HepG2 (cell line): ENCODE measurements at regions not wholly inside any gene's neighbourhood (a gene's known extent, or its start where the extent isn't known, plus 50 kb on each side); places are given as distances from the start of the nearest gene placed in this dataset.

ENCODE experiments used
- AHDC1 ChIP-seq: sonication (generic); formaldehyde crosslinking; IDR thresholded peaks from 2 replicates; pipeline ENCODE4 v1.5.1; 2020; ENCODE audit warnings: mild to moderate bottlenecking, missing genetic modification reagents, borderline replicate concordance
- ARID3A ChIP-seq: IDR thresholded peaks from 2 replicates; pipeline ENCODE4 v1.6.1; 2012; ENCODE audit warnings: low read depth, low read length, improper control_type of control experiment
- ASH2L ChIP-seq: fragments of 300-600, 200-600 bp; sonication (generic); IDR thresholded peaks from 2 replicates; pipeline ENCODE4 v1.7.0; 2017; ENCODE audit warnings: low read depth, mild to moderate bottlenecking, moderate library complexity, mixed read lengths, low read length; ENCODE audit not compliant: insufficient read length
- EZH2 ChIP-seq: conservative IDR thresholded peaks from 2 replicates; pipeline ENCODE4 v1.6.1; 2012; ENCODE audit warnings: mild to moderate bottlenecking, low read depth, low read length, moderate library complexity
- GABPB1 ChIP-seq: IDR thresholded peaks from 2 replicates; pipeline ENCODE4 v1.6.1; 2016; ENCODE audit warnings: mild to moderate bottlenecking, missing genetic modification reagents, moderate library complexity, missing compliant biosample characterization
- GATAD2A ChIP-seq: IDR thresholded peaks from 2 replicates; pipeline ENCODE4 v1.6.1; 2016
- KAT8 ChIP-seq: IDR thresholded peaks from 2 replicates; pipeline ENCODE4 v1.6.1; 2016; ENCODE audit warnings: missing genetic modification reagents, missing compliant biosample characterization
- KDM6A ChIP-seq: IDR thresholded peaks from 2 replicates; pipeline ENCODE4 v1.6.1; 2016; ENCODE audit warnings: low read depth
- LBX2 ChIP-seq: sonication (generic); formaldehyde crosslinking; IDR thresholded peaks from 2 replicates; pipeline ENCODE4 v1.5.0; 2020; ENCODE audit warnings: missing genetic modification reagents, mild to moderate bottlenecking, borderline replicate concordance
- POGZ ChIP-seq: sonication (generic); formaldehyde crosslinking; IDR thresholded peaks from 2 replicates; pipeline ENCODE4 v1.4.0; 2020; ENCODE audit warnings: mild to moderate bottlenecking, missing genetic modification reagents
- SOX5 ChIP-seq: IDR thresholded peaks from 2 replicates; pipeline ENCODE4 v1.6.1; 2016; ENCODE audit warnings: borderline replicate concordance
- TRIM24 ChIP-seq: sonication (generic); formaldehyde crosslinking; IDR thresholded peaks from 2 replicates; pipeline ENCODE4 v1.8.0; 2022; ENCODE audit warnings: mild to moderate bottlenecking, missing genetic modification reagents
- ZBTB37 ChIP-seq: sonication (generic); formaldehyde crosslinking; IDR thresholded peaks from 2 replicates; pipeline ENCODE4 v1.4.0; 2020; ENCODE audit warnings: mild to moderate bottlenecking, missing genetic modification reagents
- ZNF317 ChIP-seq: sonication (generic); formaldehyde crosslinking; IDR thresholded peaks from 2 replicates; pipeline ENCODE4 v1.5.0; 2020; ENCODE audit warnings: mild to moderate bottlenecking, missing genetic modification reagents
- ZNF331 ChIP-seq: sonication (generic); formaldehyde crosslinking; IDR thresholded peaks from 2 replicates; pipeline ENCODE4 v1.4.0; 2020; ENCODE audit warnings: missing genetic modification reagents
- ZNF552 ChIP-seq: sonication (generic); formaldehyde crosslinking; IDR thresholded peaks from 2 replicates; pipeline ENCODE4 v1.9.0; 2022; ENCODE audit warnings: missing genetic modification reagents, mild to moderate bottlenecking, borderline replicate concordance
- ZNF569 ChIP-seq: sonication (generic); formaldehyde crosslinking; IDR thresholded peaks from 2 replicates; pipeline ENCODE4 v1.5.0; 2020; ENCODE audit warnings: mild to moderate bottlenecking, missing genetic modification reagents, moderate library complexity, borderline replicate concordance
- ZNF781 ChIP-seq: sonication (generic); formaldehyde crosslinking; IDR thresholded peaks from 2 replicates; pipeline ENCODE4 v1.5.1; 2020; ENCODE audit warnings: borderline replicate concordance, mild to moderate bottlenecking, missing genetic modification reagents; ENCODE audit errors: not compliant biosample characterization
- ZNF792 ChIP-seq: IDR thresholded peaks from 2 replicates; pipeline ENCODE4 v1.6.1; 2016
- ZNF816 ChIP-seq: sonication (generic); formaldehyde crosslinking; IDR thresholded peaks from 2 replicates; pipeline ENCODE4 v1.8.0; 2022; ENCODE audit warnings: missing genetic modification reagents, mild to moderate bottlenecking, borderline replicate concordance

GRCh38 chr21:17368748-17369363, 144.0 kb upstream of the CXADR start (continued):
- TF ChIP-seq AHDC1 (peak; percentile 92; the same call in 1 of the 2 replicates), ZNF552 (no peak), ZNF331 (CRISPR knock-in tag) (peak; percentile 25; the same call in 1 of the 2 replicates), ZNF816 (CRISPR knock-in tag) (no peak; the same call in 1 of the 2 replicates), KAT8 (CRISPR knock-in tag) (0 out of 2 replicates have a peak, but pooled peaks have one; percentile 27), ZNF317 (CRISPR knock-in tag) (0 out of 2 replicates have a peak, but pooled peaks have one; percentile 28), ZNF781 (CRISPR knock-in tag) (no peak), EZH2 (no peak), ASH2L (peak; percentile 43), GATAD2A (CRISPR knock-in tag) (peak; percentile 75), GABPB1 (no peak), SOX5 (CRISPR knock-in tag) (peak; percentile 83), LBX2 (CRISPR knock-in tag) (no peak), ZNF792 (CRISPR knock-in tag) (peak; percentile 53; the same call in 1 of the 2 replicates), TRIM24 (CRISPR knock-in tag) (0 out of 2 replicates have a peak, but pooled peaks have one; percentile 9), ARID3A (peak; percentile 37; the same call in 1 of the 2 replicates), POGZ (CRISPR knock-in tag) (peak; percentile 46; the same call in 1 of the 2 replicates), ZBTB37 (CRISPR knock-in tag) (0 out of 2 replicates have a peak, but pooled peaks have one; percentile 16), ZNF569 (no peak), KDM6A (peak; percentile 80)
